ENCODE measurements at regions not wholly inside any gene's neighbourhood (a gene's known extent, or its start where the extent isn't known, plus 50 kb on each side); places are given as distances from the start of the nearest gene placed in this dataset.
A peak's percentile ranks its signal among the peaks of the same experiment; 100 is the strongest.
"Not testable (repeated sequence)": the region's sequence is repeated elsewhere in the genome, so short reads cannot be mapped to it uniquely, and the experiment has no call there.

GRCh38 chr5:51559921-51560658 lies 176.8 kb downstream of the ISL1 start:
- no peak for DNase-seq

- DNase-seq, result no peak
Observed at GRCh38 chr5:51566953-51567352, 183.7 kb downstream of the ISL1 start.

- DNase-seq, result no peak
Observed at GRCh38 chr5:51567636-51568035, 184.4 kb downstream of the ISL1 start.

- no peak for DNase-seq
Observed at GRCh38 chr5:51573835-51574234, 190.6 kb downstream of the ISL1 start.

DNA sequence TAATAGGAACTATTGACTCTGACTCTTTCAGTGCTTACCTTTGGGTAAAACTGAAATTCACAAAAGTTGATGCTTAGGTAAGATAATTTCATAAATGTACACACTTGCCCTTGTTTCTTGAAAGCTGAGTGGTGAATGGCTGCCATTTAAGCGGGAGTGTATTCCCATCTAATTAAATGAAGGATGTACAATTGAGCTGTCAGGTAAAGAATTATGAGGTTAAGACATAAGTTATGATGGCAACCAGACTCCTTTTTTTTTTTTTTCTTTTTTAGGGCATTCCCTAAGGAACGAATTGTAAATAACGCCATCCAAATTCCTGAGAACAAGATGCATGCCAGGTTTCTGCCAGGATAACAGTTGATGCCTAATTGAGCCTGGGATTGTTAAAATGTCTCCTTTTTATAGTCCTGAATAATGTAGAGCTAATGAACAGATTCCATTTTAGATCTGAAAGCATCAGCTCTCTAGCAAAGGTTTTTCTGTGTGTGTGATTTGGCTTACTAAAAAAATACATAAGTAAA lies 199.7 kb downstream of the ISL1 start:
- no peak for DNase-seq

GRCh38 chr5:51598026-51598425 lies 214.8 kb downstream of the ISL1 start:
- no peak for DNase-seq

DNA sequence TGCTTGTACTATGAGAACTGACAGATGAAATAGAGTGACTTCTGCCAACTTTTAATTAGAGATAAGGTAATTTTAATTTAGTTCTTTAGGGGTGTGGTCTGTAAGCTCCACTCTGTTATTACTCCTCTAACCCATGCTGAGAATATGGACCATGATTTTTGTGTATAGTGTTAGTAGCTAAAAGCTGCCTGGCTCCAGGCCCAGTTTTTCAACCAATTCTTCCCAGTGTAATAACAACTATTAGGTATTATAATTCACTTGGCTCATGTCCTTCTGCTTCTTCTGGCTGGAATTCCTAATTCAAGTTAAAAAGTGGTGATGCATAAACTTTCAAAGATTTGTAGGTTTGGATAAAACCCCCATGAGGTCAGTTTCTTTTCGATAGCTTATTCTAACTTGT lies 216.3 kb downstream of the ISL1 start:
- DNase-seq, result no peak

GRCh38 chr5:51604324-51604723 lies 221.1 kb downstream of the ISL1 start:
- DNase-seq, result no peak

DNA sequence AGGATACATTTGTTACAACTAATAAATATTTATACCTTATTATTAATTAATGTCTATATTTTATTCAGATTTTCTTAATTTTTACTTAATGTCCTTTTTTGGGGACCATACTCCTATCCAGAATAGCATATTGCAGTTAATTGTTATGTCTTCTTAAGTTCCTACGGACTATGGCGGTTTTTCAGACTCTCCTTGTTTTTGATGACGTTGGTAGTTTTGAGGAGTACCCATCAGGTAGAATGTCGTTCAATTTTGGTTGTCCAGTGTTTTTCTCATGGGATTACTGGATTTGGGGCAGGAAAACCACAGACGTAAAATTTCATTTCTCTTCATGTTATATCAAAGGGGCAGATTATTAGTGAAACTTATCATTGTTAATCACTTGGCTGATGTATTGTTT lies 223.7 kb downstream of the ISL1 start:
- no peak for DNase-seq

DNA sequence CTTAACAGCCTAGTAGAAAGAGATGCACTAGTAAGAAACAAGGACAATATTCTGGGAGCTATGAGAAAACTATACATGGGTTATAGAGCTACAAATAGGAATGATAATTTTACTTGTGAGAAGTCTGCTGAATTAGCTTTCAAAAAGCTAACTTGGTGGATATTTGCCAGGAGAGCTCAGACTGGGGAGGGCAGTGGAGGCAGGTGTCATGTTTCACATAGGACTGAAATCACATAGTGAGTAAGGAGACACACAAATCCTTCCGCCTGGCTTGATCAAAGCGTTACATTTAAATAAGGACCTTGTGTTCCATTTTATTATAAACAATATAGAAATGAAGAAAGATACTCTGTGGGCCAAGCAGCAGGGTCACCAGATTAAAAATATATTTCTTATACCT lies 235.0 kb downstream of the ISL1 start:
- DNase-seq, result no peak

DNA sequence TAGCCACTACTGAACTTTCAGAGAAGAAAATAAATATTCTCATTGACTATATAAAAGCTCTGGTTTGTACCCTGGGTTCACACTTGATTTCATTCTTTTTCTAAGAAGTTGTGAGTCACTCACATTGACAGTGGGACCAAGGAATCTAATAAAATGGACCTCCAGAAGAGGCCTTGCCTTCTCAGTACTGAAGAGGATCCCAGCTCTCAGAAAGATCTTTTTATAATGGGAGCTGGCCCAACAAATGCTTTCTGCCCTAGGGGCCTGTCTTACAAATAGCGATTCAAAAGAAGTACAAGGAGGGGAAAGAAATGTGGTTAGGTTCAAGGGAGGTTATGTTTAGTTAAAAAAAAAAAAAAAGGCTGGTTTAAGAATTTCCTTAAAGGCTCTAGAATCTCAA lies 237.9 kb downstream of the ISL1 start:
- no peak for DNase-seq

- DNase-seq, result no peak
Observed at GRCh38 chr5:51622161-51622790, 239.0 kb downstream of the ISL1 start.

DNA sequence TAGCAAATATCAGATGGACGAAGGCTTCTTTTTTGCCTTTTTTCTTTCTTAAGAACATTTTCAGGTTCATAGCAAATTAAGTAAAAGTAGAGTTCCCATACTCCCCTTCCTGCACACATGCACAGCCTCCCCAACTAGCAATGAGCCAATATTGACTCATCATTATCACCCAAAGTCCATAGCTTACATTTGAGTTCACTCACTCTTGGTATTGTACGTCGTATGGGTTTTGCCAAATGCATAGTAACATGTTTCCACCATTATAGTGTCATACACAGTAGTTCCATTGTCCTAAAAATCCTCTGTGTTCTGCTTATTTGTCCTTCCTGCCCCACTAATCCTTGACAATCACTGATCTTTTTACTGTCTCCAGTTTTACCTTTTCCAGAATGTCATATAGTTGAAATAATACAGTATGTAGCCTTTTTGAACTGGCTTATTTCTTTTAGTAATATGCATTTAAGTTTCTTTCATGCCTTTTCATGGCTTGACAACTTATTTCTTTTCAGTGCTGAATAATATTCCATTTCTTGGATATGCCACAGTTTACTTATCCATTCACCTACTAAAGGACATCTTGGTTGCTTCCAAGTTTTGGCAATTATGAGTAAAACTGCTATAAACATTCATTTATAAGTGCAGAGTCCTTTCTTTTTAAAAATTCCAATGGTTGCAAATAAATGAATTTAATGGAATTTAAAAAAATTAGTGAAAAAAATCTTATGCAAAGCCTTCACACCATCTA lies 242.1 kb downstream of the ISL1 start:
- no peak for DNase-seq

GRCh38 chr5:51632027-51632426 lies 248.8 kb downstream of the ISL1 start:
- DNase-seq, result no peak

DNA sequence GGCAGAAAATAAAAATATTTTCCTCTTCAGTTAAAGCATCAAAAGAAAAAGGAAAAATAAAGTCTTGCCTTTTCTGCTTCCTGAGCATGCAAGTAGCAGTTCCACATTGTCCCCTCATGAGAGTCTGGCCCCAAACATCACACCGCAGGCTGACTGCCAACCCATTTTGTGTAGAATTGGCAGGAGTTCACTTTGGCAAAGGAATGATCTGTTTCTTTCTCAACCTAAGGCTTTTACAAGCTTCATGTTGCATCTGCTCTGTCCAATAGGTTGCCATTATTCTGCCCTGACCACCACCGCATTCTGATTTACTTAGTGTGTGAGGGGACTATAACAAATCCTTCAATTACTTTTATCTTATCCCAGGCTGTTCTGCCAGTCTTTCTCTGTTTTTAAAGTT lies 249.5 kb downstream of the ISL1 start:
- DNase-seq, result peak in 3 of 14 donors; percentile 0 to 20 (median 1)

GRCh38 chr5:51636973-51637372 lies 253.7 kb downstream of the ISL1 start:
- not testable (repeated sequence) for DNase-seq

GRCh38 chr5:51644976-51645375 lies 261.7 kb downstream of the ISL1 start:
- DNase-seq, result no peak

DNA sequence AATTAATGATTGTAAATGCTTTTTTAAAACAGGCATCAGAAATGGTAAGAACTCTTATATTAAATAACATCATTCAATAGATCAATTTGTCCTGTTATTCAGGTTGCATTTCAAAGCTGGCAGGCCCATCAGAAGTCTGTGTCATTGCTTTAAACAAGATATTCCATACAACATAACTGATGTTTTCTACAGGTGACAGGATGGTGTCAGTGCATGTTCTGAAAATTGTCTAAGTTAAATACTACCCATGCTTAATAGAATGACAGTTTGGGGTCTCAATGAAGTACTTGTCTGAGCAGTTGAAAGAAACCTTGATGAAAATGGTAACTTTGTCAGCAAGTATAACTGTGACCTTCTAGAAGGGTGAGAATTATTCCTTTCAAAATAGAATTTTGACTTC lies 263.2 kb downstream of the ISL1 start:
- no peak for DNase-seq

DNA sequence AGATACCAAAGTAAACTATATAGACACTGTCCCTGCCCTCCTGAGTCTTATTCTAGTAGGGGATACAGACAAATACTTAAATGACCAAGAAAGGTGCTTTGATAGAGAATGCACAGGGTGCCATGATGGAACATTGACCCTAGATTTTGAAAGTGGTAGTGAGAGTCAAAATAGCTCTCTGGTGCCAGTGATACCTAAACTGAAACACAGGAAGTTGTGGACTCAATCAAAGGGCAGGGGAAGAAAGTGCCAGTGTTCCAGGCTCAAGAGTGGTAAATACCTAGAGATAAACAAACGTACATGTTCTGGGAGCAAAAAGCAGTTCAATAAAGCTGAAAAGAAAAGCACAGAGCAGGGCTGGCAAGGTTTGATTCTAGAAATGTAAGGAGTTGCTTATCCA lies 267.6 kb downstream of the ISL1 start:
- DNase-seq, result no peak

GRCh38 chr5:51651476-51651875 lies 268.2 kb downstream of the ISL1 start:
- DNase-seq, result no peak

- no peak for DNase-seq
Observed at GRCh38 chr5:51651889-51652288, 268.6 kb downstream of the ISL1 start.

- DNase-seq, result no peak
Observed at GRCh38 chr5:51652980-51653379, 269.7 kb downstream of the ISL1 start.
